Breast epithelium (tissue), 3 donors: ENCODE measurements at regions not wholly inside any gene's neighbourhood (a gene's known extent, or its start where the extent isn't known, plus 50 kb on each side); places are given as distances from the start of the nearest gene placed in this dataset.

Source experiments
- CTCF ChIP-seq, 3 donors: fragments of 450-650 bp; IDR thresholded peaks; one replicate each; pipeline ENCODE4 v1.5.1; 2016 to 2017; ENCODE audit warnings: antibody characterized with exemption in 3 of 3, mild to moderate bottlenecking in 3 of 3, moderate library complexity in 3 of 3
- POLR2AphosphoS5 ChIP-seq, 3 donors: sonication (generic); formaldehyde crosslinking; IDR thresholded peaks; one replicate each; pipeline ENCODE4 v1.6.1; 2017; ENCODE audit warnings: antibody characterized with exemption in 3 of 3

GRCh38 chr22:22825213-22825593 is 62.4 kb upstream of the IGLL5 start:
- TF ChIP-seq CTCF (IDR thresholded peaks at IDR 0.05): no peak
- no peak for TF ChIP-seq POLR2AphosphoS5 (IDR thresholded peaks at IDR 0.05)
